ENCODE measurements at regions not wholly inside any gene's neighbourhood (a gene's known extent, or its start where the extent isn't known, plus 50 kb on each side); places are given as distances from the start of the nearest gene placed in this dataset.

DNA sequence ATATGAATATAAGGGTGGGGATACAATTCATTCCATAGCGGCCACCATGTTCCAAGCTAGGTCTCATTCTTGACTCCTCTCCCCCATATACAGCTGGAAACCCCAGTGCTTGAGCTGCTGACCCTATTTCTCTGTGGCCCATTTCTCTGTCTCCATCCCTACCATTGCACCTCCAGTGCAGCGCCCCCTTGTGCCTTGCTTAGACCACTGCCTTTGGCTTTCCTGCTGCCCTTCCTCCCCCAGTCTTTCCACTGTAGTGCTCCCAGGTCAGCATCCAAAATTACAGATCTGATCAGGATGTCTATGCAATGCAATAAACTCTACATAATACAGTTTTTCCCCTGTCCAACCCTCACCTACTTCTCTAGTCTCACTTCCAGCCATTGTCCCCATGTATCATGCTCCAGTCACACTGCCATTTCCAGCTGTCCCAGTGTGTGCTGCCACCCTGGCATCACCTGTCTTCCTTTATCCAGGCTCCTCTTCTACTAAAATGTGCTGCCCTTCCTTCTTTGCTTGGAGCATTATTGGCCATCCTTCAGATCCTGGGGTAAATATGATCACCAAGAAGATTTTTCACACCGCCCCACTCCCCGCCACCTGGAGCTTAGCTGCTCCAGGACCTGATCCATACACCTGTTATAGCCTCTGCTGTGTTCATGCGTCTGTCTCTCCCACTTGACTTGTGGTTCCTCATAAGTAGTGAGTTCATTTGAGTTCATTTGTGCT lies 199.4 kb upstream of the IPO5 start (continued):
- TF ChIP-seq, protein P1, sequence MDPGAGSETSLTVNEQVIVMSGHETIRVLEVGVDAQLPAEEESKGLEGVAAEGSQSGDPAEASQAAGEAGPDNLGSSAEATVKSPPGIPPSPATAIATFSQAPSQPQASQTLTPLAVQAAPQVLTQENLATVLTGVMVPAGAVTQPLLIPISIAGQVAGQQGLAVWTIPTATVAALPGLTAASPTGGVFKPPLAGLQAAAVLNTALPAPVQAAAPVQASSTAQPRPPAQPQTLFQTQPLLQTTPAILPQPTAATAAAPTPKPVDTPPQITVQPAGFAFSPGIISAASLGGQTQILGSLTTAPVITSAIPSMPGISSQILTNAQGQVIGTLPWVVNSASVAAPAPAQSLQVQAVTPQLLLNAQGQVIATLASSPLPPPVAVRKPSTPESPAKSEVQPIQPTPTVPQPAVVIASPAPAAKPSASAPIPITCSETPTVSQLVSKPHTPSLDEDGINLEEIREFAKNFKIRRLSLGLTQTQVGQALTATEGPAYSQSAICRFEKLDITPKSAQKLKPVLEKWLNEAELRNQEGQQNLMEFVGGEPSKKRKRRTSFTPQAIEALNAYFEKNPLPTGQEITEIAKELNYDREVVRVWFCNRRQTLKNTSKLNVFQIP (CRISPR knock-in tag; IDR thresholded peaks at IDR 0.05; ENCODE audit: borderline replicate concordance, low read depth), result no peak
- no peak for TF ChIP-seq TCF4 (CRISPR knock-in tag; IDR thresholded peaks at IDR 0.05; ENCODE audit: borderline replicate concordance)
- no peak for TF ChIP-seq BACH2 (CRISPR knock-in tag; IDR thresholded peaks at IDR 0.05; ENCODE audit: borderline replicate concordance)
- TF ChIP-seq, protein P2, sequence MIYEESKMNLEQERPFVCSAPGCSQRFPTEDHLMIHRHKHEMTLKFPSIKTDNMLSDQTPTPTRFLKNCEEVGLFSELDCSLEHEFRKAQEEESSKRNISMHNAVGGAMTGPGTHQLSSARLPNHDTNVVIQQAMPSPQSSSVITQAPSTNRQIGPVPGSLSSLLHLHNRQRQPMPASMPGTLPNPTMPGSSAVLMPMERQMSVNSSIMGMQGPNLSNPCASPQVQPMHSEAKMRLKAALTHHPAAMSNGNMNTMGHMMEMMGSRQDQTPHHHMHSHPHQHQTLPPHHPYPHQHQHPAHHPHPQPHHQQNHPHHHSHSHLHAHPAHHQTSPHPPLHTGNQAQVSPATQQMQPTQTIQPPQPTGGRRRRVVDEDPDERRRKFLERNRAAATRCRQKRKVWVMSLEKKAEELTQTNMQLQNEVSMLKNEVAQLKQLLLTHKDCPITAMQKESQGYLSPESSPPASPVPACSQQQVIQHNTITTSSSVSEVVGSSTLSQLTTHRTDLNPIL (CRISPR knock-in tag; IDR thresholded peaks at IDR 0.05; ENCODE audit: low read depth), result no peak
- no peak for TF ChIP-seq TOX (CRISPR knock-in tag; IDR thresholded peaks at IDR 0.05; ENCODE audit: borderline replicate concordance)
- no peak for TF ChIP-seq ZNF70 (CRISPR knock-in tag; IDR thresholded peaks at IDR 0.05)
- no peak for TF ChIP-seq ISL1 (CRISPR knock-in tag; IDR thresholded peaks at IDR 0.05)
- TF ChIP-seq ZFP30 (CRISPR knock-in tag; IDR thresholded peaks at IDR 0.05), result no peak

DNA sequence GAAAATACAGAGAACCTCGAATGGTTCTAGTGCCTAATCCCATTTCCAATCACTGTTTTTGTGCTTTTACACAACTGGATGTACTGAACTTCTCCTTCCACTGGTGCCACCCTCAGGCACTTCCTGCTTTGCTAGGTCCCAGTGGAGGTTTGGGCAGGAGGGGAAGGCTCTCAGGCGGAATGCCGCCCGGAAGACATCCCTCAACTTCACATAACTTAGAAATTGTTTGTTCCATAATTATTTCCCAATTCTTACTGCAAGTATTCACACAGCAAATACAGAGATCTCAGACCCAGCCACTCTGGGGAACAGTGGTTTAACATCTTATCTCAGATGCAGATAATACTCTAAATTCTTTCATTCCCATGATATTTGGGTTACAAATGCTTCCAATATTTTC lies 195.7 kb upstream of the IPO5 start:
- no peak for ATAC-seq
- no peak for TF ChIP-seq TCF4 (CRISPR knock-in tag; IDR thresholded peaks at IDR 0.05; ENCODE audit: borderline replicate concordance)
- no peak for TF ChIP-seq ISL1 (CRISPR knock-in tag; IDR thresholded peaks at IDR 0.05)
- no peak for TF ChIP-seq PPARA (CRISPR knock-in tag; IDR thresholded peaks at IDR 0.05; ENCODE audit: borderline replicate concordance)

DNA sequence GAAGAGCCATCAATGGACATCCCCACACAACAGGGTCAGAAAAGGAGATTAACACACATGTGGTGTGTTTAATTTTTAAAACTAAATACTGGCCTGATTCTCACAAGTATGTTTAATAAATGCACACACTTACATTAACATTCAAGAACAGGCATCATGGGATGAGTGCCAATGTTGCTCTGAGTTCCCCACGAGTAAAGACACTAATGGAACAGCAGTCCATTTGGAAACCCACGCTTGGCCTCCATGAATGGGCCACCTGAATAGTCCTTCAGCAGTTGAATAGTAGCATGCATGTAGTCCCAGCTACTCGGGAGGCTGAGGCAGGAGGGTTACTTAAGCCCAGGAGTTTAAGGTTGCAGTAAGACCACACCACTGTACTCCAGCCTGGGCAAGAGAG lies 195.2 kb upstream of the IPO5 start:
- no peak for ATAC-seq
- TF ChIP-seq ESRRG (CRISPR knock-in tag; IDR thresholded peaks at IDR 0.05), result no peak
- no peak for TF ChIP-seq BACH2 (CRISPR knock-in tag; IDR thresholded peaks at IDR 0.05; ENCODE audit: borderline replicate concordance)
- TF ChIP-seq, protein P1 (CRISPR knock-in tag; IDR thresholded peaks at IDR 0.05; ENCODE audit: borderline replicate concordance, low read depth), result no peak
- TF ChIP-seq ISL1 (CRISPR knock-in tag; IDR thresholded peaks at IDR 0.05), result no peak
- TF ChIP-seq SNAI2 (CRISPR knock-in tag; IDR thresholded peaks at IDR 0.05), result no peak
- no peak for TF ChIP-seq TCF4 (CRISPR knock-in tag; IDR thresholded peaks at IDR 0.05; ENCODE audit: borderline replicate concordance)

DNA sequence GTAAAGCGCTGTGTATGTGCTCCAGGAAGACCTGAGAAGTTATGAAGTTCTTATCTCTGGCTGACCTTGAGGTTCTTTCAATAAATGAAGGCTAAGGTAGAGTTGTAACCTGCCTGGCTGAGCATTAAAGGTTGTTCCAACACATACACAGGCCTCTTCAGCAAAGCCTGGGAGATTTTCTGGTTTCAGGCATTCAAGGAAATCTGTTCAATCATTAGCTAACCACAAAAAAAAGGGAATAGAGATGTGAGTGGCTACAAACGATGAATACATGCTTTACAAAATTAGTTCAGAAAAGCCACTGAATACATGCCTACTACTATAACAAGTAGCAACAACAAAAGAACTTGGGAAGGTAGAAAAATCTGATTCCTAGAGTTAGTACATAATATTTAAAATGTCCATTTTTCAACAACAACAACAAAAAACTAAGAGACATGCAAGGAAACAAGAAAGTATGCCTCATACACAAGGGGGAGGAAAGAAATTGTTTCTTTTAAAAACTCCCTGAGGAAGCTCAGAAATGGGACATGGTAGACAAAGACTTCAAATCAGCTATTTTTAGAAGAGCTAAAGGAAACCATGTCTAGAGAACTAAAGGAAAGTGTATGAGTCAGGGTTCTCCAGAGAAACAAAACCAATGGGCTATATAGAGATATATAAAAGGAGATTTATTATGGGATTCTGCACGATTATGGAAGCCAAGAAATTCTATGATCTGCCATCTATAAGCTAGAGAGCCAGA lies 191.5 kb upstream of the IPO5 start:
- TF ChIP-seq, protein P2 (CRISPR knock-in tag; IDR thresholded peaks at IDR 0.05; ENCODE audit: low read depth), result no peak
- TF ChIP-seq, protein P1 (CRISPR knock-in tag; IDR thresholded peaks at IDR 0.05; ENCODE audit: borderline replicate concordance, low read depth), result no peak
- no peak for TF ChIP-seq ESRRG (CRISPR knock-in tag; IDR thresholded peaks at IDR 0.05)
- TF ChIP-seq ZFP3 (CRISPR knock-in tag; IDR thresholded peaks at IDR 0.05), result no peak
- no peak for TF ChIP-seq BACH2 (CRISPR knock-in tag; IDR thresholded peaks at IDR 0.05; ENCODE audit: borderline replicate concordance)
- ATAC-seq, result no peak

DNA sequence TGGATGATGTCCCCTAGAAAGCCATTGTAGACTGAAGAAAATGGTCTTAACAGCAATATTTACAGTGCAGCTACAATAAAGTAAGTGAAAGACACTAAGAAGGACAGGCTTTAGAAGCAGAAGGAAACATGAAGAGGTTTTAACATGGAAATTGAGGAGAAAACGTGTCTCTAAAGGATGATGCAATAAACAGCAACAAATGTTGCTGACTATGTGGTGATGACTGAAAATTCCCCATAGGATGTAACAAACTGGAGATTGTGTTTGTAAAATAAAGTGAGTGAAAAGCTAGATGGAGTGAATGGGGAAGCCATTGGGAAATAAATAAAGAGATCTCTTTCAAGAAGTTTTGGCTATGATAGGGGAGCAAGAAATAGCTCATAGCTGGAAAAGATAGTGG lies 186.7 kb upstream of the IPO5 start:
- ATAC-seq, result no peak
- TF ChIP-seq ESRRG (CRISPR knock-in tag; IDR thresholded peaks at IDR 0.05) (no peak), OSR1 (CRISPR knock-in tag; IDR thresholded peaks at IDR 0.05) (no peak), TOX (CRISPR knock-in tag; IDR thresholded peaks at IDR 0.05; ENCODE audit: borderline replicate concordance) (no peak), SNAI2 (CRISPR knock-in tag; IDR thresholded peaks at IDR 0.05) (no peak), PPARA (CRISPR knock-in tag; IDR thresholded peaks at IDR 0.05; ENCODE audit: borderline replicate concordance) (no peak), ZFP3 (CRISPR knock-in tag; IDR thresholded peaks at IDR 0.05) (no peak), ZC3H10 (CRISPR knock-in tag; IDR thresholded peaks at IDR 0.05) (no peak), TCF4 (CRISPR knock-in tag; IDR thresholded peaks at IDR 0.05; ENCODE audit: borderline replicate concordance) (no peak), ZNF70 (CRISPR knock-in tag; IDR thresholded peaks at IDR 0.05) (no peak), ZNF565 (CRISPR knock-in tag; conservative IDR thresholded peaks at IDR 0.05; ENCODE audit: low read depth) (no peak), ISL1 (CRISPR knock-in tag; IDR thresholded peaks at IDR 0.05) (no peak)
- TF ChIP-seq, protein P3, sequence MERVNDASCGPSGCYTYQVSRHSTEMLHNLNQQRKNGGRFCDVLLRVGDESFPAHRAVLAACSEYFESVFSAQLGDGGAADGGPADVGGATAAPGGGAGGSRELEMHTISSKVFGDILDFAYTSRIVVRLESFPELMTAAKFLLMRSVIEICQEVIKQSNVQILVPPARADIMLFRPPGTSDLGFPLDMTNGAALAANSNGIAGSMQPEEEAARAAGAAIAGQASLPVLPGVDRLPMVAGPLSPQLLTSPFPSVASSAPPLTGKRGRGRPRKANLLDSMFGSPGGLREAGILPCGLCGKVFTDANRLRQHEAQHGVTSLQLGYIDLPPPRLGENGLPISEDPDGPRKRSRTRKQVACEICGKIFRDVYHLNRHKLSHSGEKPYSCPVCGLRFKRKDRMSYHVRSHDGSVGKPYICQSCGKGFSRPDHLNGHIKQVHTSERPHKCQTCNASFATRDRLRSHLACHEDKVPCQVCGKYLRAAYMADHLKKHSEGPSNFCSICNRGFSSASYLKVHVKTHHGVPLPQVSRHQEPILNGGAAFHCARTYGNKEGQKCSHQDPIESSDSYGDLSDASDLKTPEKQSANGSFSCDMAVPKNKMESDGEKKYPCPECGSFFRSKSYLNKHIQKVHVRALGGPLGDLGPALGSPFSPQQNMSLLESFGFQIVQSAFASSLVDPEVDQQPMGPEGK (CRISPR knock-in tag; IDR thresholded peaks at IDR 0.05; ENCODE audit: borderline replicate concordance), result no peak
- TF ChIP-seq, protein P4, sequence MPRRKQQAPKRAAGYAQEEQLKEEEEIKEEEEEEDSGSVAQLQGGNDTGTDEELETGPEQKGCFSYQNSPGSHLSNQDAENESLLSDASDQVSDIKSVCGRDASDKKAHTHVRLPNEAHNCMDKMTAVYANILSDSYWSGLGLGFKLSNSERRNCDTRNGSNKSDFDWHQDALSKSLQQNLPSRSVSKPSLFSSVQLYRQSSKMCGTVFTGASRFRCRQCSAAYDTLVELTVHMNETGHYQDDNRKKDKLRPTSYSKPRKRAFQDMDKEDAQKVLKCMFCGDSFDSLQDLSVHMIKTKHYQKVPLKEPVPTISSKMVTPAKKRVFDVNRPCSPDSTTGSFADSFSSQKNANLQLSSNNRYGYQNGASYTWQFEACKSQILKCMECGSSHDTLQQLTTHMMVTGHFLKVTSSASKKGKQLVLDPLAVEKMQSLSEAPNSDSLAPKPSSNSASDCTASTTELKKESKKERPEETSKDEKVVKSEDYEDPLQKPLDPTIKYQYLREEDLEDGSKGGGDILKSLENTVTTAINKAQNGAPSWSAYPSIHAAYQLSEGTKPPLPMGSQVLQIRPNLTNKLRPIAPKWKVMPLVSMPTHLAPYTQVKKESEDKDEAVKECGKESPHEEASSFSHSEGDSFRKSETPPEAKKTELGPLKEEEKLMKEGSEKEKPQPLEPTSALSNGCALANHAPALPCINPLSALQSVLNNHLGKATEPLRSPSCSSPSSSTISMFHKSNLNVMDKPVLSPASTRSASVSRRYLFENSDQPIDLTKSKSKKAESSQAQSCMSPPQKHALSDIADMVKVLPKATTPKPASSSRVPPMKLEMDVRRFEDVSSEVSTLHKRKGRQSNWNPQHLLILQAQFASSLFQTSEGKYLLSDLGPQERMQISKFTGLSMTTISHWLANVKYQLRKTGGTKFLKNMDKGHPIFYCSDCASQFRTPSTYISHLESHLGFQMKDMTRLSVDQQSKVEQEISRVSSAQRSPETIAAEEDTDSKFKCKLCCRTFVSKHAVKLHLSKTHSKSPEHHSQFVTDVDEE (CRISPR knock-in tag; IDR thresholded peaks at IDR 0.05), result no peak

Measured in SK-N-SH treated with all-trans-retinoic acid at 6 μM for 48 hours (cell line).